Right ventricle myocardium inferior (tissue), 1 donor: ENCODE measurements at regions not wholly inside any gene's neighbourhood (a gene's known extent, or its start where the extent isn't known, plus 50 kb on each side); places are given as distances from the start of the nearest gene placed in this dataset.
"Not testable (repeated sequence)": the region's sequence is repeated elsewhere in the genome, so short reads cannot be mapped to it uniquely, and the experiment has no call there.

Experiments used
- ATAC-seq: fragments of 200-7000 bp; cut with Tn5 transposase; one replicate; pipeline ENCODE4 v1.9.1; 2020; ENCODE audit warnings: mild to moderate bottlenecking, moderate library complexity
- DNase-seq: peaks from one replicate; pipeline ENCODE4 v3.0.0; 2021; ENCODE audit errors: missing footprints
- intact Hi-C: fragments of 100-400 bp; cut with DNase I; formaldehyde crosslinking; loops from one replicate; pipeline ENCODE4 v1.11.0; 2022
- donor health status: DM: no; HTN: yes; CAD: no; lungs with severe emphysema.

GRCh38 chr2:180591093-180591781, 389.2 kb upstream of the UBE2E3 start:
- intact Hi-C loops, ATAC-seq, DNase-seq: not testable (repeated sequence)

GRCh38 chr2:180583441-180584140, 396.8 kb upstream of the UBE2E3 start:
- intact Hi-C loops = no loop called here
- no peak for DNase-seq
- no peak for ATAC-seq

- intact Hi-C loops = no loop called here
- ATAC-seq = no peak
Observed at GRCh38 chr2:180579388-180579787, 401.0 kb upstream of the UBE2E3 start.

GRCh38 chr2:180578441-180578840, 402.0 kb upstream of the UBE2E3 start:
- intact Hi-C loops = no loop called here
- DNase-seq (no peak), ATAC-seq (no peak)

More at GRCh38 chr2:180579388-180579787, 401.0 kb upstream of the UBE2E3 start:
- DNase-seq = no peak

GRCh38 chr2:180577567-180577966, 402.8 kb upstream of the UBE2E3 start:
- intact Hi-C loops = no loop called here
- no peak for DNase-seq
- no peak for ATAC-seq

GRCh38 chr2:180573951-180574350, 406.5 kb upstream of the UBE2E3 start:
- ATAC-seq (no peak), DNase-seq (no peak)
- intact Hi-C loops = no loop called here

- intact Hi-C loops = no loop called here
- DNase-seq (no peak), ATAC-seq (no peak)
Observed at GRCh38 chr2:180572346-180572745, 408.1 kb upstream of the UBE2E3 start.

GRCh38 chr2:180571559-180571958, 408.8 kb upstream of the UBE2E3 start:
- ATAC-seq = no peak
- intact Hi-C loops = no loop called here
- no peak for DNase-seq

GRCh38 chr2:180570864-180571263, 409.5 kb upstream of the UBE2E3 start:
- no peak for DNase-seq
- ATAC-seq = no peak
- intact Hi-C loops = no loop called here

GRCh38 chr2:180564051-180564450, 416.4 kb upstream of the UBE2E3 start:
- intact Hi-C loops = no loop called here
- no peak for DNase-seq
- ATAC-seq = no peak

GRCh38 chr2:180562378-180562777, 418.0 kb upstream of the UBE2E3 start:
- ATAC-seq (no peak), DNase-seq (no peak)
- intact Hi-C loops = no loop called here

- ATAC-seq = peak; percentile 28
- DNase-seq = no peak
- intact Hi-C loops = no loop called here
Observed at GRCh38 chr2:180559771-180560170, 420.6 kb upstream of the UBE2E3 start.

GRCh38 chr2:180559038-180559437, 421.4 kb upstream of the UBE2E3 start:
- no peak for ATAC-seq
- intact Hi-C loops = no loop called here
- DNase-seq = no peak

- DNase-seq (no peak), ATAC-seq (no peak)
- intact Hi-C loops = no loop called here
Observed at GRCh38 chr2:180555391-180555965, 424.9 kb upstream of the UBE2E3 start.

GRCh38 chr2:180554330-180554729, 426.1 kb upstream of the UBE2E3 start:
- ATAC-seq = no peak
- intact Hi-C loops = no loop called here

GRCh38 chr2:180553094-180553715, 427.2 kb upstream of the UBE2E3 start:
- intact Hi-C loops = no loop called here
- no peak for ATAC-seq
- no peak for DNase-seq

More at GRCh38 chr2:180554330-180554729, 426.1 kb upstream of the UBE2E3 start:
- DNase-seq = no peak

- ATAC-seq = no peak
- no peak for DNase-seq
- intact Hi-C loops = no loop called here
Observed at GRCh38 chr2:180542511-180542910, 437.9 kb upstream of the UBE2E3 start.

- ATAC-seq (no peak), DNase-seq (no peak)
- intact Hi-C loops = no loop called here
Observed at GRCh38 chr2:180540761-180541160, 439.6 kb upstream of the UBE2E3 start.

GRCh38 chr2:180539541-180539940, 440.9 kb upstream of the UBE2E3 start:
- no peak for ATAC-seq
- DNase-seq = no peak
- intact Hi-C loops = no loop called here

GRCh38 chr2:180535289-180535688, 445.1 kb upstream of the UBE2E3 start:
- DNase-seq (no peak), ATAC-seq (no peak)
- intact Hi-C loops = no loop called here
